Breast epithelium (tissue), 3 donors: ENCODE measurements at regions not wholly inside any gene's neighbourhood (a gene's known extent, or its start where the extent isn't known, plus 50 kb on each side); places are given as distances from the start of the nearest gene placed in this dataset.

ENCODE experiments used
- CTCF ChIP-seq, 3 donors: fragments of 450-650 bp; IDR thresholded peaks; one replicate each; pipeline ENCODE4 v1.5.1; 2016 to 2017; ENCODE audit warnings: antibody characterized with exemption in 3 of 3, mild to moderate bottlenecking in 3 of 3, moderate library complexity in 3 of 3
- POLR2A ChIP-seq: fragments of 450-650 bp; IDR thresholded peaks from one replicate; pipeline ENCODE4 v1.6.1; 2016; ENCODE audit warnings: antibody characterized with exemption, mild to moderate bottlenecking, moderate library complexity
- POLR2AphosphoS5 ChIP-seq, 3 donors: sonication (generic); formaldehyde crosslinking; IDR thresholded peaks; one replicate each; pipeline ENCODE4 v1.6.1; 2017; ENCODE audit warnings: antibody characterized with exemption in 3 of 3

- TF ChIP-seq POLR2A (no peak), CTCF (IDR thresholded peaks at IDR 0.05) (no peak), POLR2AphosphoS5 (IDR thresholded peaks at IDR 0.05) (no peak)
Measured at GRCh38 chr9:12516031-12516430, 177.2 kb upstream of the TYRP1 start.
